B cell (primary cell): ENCODE measurements at regions not wholly inside any gene's neighbourhood (a gene's known extent, or its start where the extent isn't known, plus 50 kb on each side); places are given as distances from the start of the nearest gene placed in this dataset.

Experiments used
- ATAC-seq: fragments of 200-7000 bp; cut with Tn5 transposase; one replicate; pipeline ENCODE4 v1.10.0; 2021; ENCODE audit warnings: low read depth, mild to moderate bottlenecking, moderate number of reproducible peaks, moderate library complexity
- CTCF ChIA-PET: fragments of 350-600 bp; sonication (Branson Sonifier 250); formaldehyde crosslinking; loops from one replicate; lab custom pipeline; 2021; ENCODE audit warnings: antibody characterized with exemption, inconsistent platforms; lab: Charles Lee
- POLR2A ChIA-PET: fragments of 350-600 bp; sonication (Branson Sonifier 250); formaldehyde crosslinking; loops from one replicate; lab custom pipeline; 2021; ENCODE audit warnings: antibody characterized with exemption; lab: Charles Lee
- DNase-seq: peaks from one replicate; pipeline ENCODE4 v3.0.0; 2013
- H2AFZ ChIP-seq: 2 replicates; pipeline ENCODE4 v1.6.1; 2012; ENCODE audit warnings: mild to moderate bottlenecking, low read depth, low read length; ENCODE audit not compliant: insufficient read depth, poor library complexity, severe bottlenecking
- H3K27ac ChIP-seq, 2 donors: 1 replicate in 1 of 2; 2 replicates in 1 of 2; pipeline ENCODE4 v1.5.1; 2012 to 2013; ENCODE audit warnings: low read length in 2 of 2, mild to moderate bottlenecking in 2 of 2, moderate library complexity in 1 of 2
- H3K27me3 ChIP-seq, 4 experiments: fragments of 200-600 bp in 1 of 4; sonication (generic) in 1 of 4; replicated peaks in 1 of 4; 1 replicate in 2 of 4; 2 replicates in 2 of 4; pipeline versions ENCODE4 v1.6.1 to v1.7.0; 2013 to 2016; ENCODE audit warnings: low read length in 3 of 4, mild to moderate bottlenecking in 2 of 4, mixed read lengths in 1 of 4, moderate library complexity in 1 of 4; ENCODE audit not compliant: insufficient read depth in 4 of 4, control insufficient read depth in 3 of 4; ENCODE audit errors: control extremely low read depth in 1 of 4
- H3K36me3 ChIP-seq, 2 experiments: replicated peaks in 1 of 2; 1 replicate in 1 of 2; 2 replicates in 1 of 2; pipeline versions ENCODE4 v1.6.1 to v1.7.1; 2013; ENCODE audit warnings: low read length in 1 of 2; ENCODE audit not compliant: insufficient read depth in 2 of 2, control insufficient read depth in 1 of 2; ENCODE audit errors: control extremely low read depth in 1 of 2, extremely low read depth in 1 of 2
- H3K4me1 ChIP-seq, 2 donors: fragments of 200-600 bp in 1 of 2; sonication (generic) in 1 of 2; 1 replicate in 1 of 2; 2 replicates in 1 of 2; pipeline versions ENCODE4 v1.5.1 to v1.6.1; 2013 to 2017; ENCODE audit warnings: low read length in 2 of 2; ENCODE audit not compliant: control insufficient read depth in 2 of 2, insufficient read depth in 2 of 2
- H3K4me2 ChIP-seq: replicated peaks from 2 replicates; pipeline ENCODE3; 2012; ENCODE audit warnings: mild to moderate bottlenecking, low read depth, low read length; ENCODE audit not compliant: poor library complexity, severe bottlenecking
- H3K4me3 ChIP-seq, 5 experiments: fragments of 200-600 bp in 1 of 5; sonication (generic) in 1 of 5; 1 replicate in 3 of 5; 2 replicates in 2 of 5; pipeline versions ENCODE4 v1.5.1 to v1.7.0; 2011 to 2016; ENCODE audit warnings: low read length in 4 of 5, mild to moderate bottlenecking in 4 of 5, low read depth in 2 of 5, control low read depth in 1 of 5, moderate library complexity in 1 of 5; ENCODE audit not compliant: insufficient read depth in 1 of 5; ENCODE audit errors: control extremely low read depth in 1 of 5, extremely low read depth in 1 of 5
- H3K79me2 ChIP-seq: fragments of 200-600 bp; sonication (generic); one replicate; pipeline ENCODE4 v1.6.0; 2016; ENCODE audit warnings: low read length; ENCODE audit not compliant: control insufficient read depth, insufficient read depth
- H3K9ac ChIP-seq: fragments of 200-600 bp; sonication (generic); 2 replicates; pipeline ENCODE4 v1.6.1; 2017; ENCODE audit warnings: mild to moderate bottlenecking, low read length, moderate library complexity
- H3K9me3 ChIP-seq, 3 donors: one replicate each; pipeline versions ENCODE4 v1.6.1 to v1.7.1; 2013; ENCODE audit warnings: low read length in 2 of 3; ENCODE audit not compliant: control insufficient read depth in 2 of 3, insufficient read depth in 1 of 3; ENCODE audit errors: control extremely low read depth in 1 of 3
- H4K20me1 ChIP-seq: 2 replicates; pipeline ENCODE4 v1.6.0; 2012; ENCODE audit warnings: mild to moderate bottlenecking, low read length; ENCODE audit not compliant: insufficient read depth, control insufficient read depth, poor library complexity, severe bottlenecking
- H3K27ac Mint-ChIP-seq: one replicate; pipeline ENCODE4 v1.8.0; 2021; ENCODE audit warnings: mixed read lengths
- H3K27me3 Mint-ChIP-seq: one replicate; pipeline ENCODE4 v1.8.0; 2021; ENCODE audit warnings: mixed read lengths
- H3K4me1 Mint-ChIP-seq: one replicate; pipeline ENCODE4 v1.8.0; 2021; ENCODE audit warnings: mixed read lengths
- H3K4me3 Mint-ChIP-seq: one replicate; pipeline ENCODE4 v1.8.0; 2021; ENCODE audit warnings: mixed read lengths
- H3K9me3 Mint-ChIP-seq: one replicate; pipeline ENCODE4 v1.8.0; 2022; ENCODE audit warnings: mixed read lengths; ENCODE audit not compliant: insufficient read depth
- EZH2 ChIP-seq: IDR thresholded peaks from 2 replicates; pipeline ENCODE4 v1.6.1; 2012; ENCODE audit warnings: borderline replicate concordance, low read depth, mild to moderate bottlenecking, moderate library complexity, low read length; ENCODE audit not compliant: insufficient read depth, poor library complexity, severe bottlenecking
- whole genome bisulfite sequencing: methylation state at CpG from one replicate; pipeline ENCODE4 v1.1.5; 2013; ENCODE audit warnings: missing lambda C conversion rate; ENCODE audit not compliant: insufficient coverage; 5-methylcytosine and 5-hydroxymethylcytosine counted together
- intact Hi-C: fragments of 100-400 bp; cut with micrococcal nuclease; formaldehyde crosslinking; loops from one replicate; pipeline ENCODE4 v1.10.0; 2022
- TF ChIP-seq, protein P1 (sequence below): fragments of 200-600 bp; IDR thresholded peaks from one replicate; pipeline ENCODE4 v1.8.0; 2022; ENCODE audit warnings: antibody characterized with exemption, mild to moderate bottlenecking

DNA sequence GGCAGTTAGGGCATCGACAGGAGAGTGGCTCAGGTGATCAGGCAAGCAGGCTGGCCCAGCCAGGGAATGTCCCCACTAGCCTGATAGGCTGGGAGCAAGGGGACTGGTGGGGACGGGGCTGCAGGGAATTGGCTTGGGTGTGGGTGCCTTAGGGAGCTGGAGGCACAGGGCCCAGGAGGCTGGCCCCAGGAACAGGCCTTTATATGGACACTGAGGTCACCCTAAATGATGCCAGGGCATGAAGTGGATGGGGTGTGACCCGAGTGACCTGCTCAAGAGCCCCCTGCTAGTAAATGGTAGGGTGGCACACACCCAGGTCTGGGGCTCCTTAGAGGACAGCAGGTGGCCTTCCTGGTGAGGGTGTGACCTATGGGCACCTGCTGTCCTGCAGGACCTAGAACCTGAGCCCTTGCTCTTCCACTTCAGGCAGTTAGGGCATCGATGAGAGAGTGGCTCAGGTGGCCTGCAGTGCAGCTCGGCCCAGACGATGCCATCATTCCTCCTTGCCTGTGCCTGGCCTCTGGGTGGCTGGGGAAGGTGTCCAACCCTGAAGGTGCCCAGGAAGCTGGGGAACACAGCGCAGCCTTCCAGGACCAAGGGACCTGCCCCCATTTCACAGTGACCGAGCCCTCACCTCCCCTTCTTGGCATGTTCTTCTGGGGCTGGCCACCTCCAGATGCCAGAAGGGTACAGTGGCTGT, 51.7 kb upstream of the LEP start:
- Histone ChIP-seq H3K4me1 (peaks cover 2 to 6% of the 10 kb centered on the region in 2 donors), H3K79me2 (no peaks in the 10 kb centered on the region), H3K4me2 (no peak overlapping the region), H3K27ac (no peak overlapping the region), H2AFZ (no peak overlapping the region), H3K27me3 (peaks cover 0 to 16% (median 1%) of the 10 kb centered on the region in 4 experiments), H3K4me3 (no peak overlapping the region), H4K20me1 (no peaks in the 10 kb centered on the region), H3K9ac (no peak overlapping the region), H3K9me3 (peaks cover 0 to 13% (median 7%) of the 10 kb centered on the region in 3 donors), H3K36me3 (no peaks in the 10 kb centered on the region)
- Mint-ChIP-seq H3K27ac (no peak overlapping the region), H3K4me1 (peaks cover 4% of the 10 kb centered on the region), H3K4me3 (no peak overlapping the region), H3K27me3 (peaks cover 51% of the 10 kb centered on the region), H3K9me3 (peaks cover 8% of the 10 kb centered on the region)
- 87% methylated on average over 7 of the region's 8 CpGs for WGBS
- no peak for DNase-seq
- TF ChIP-seq EZH2: no peak
- TF ChIP-seq, protein P1, sequence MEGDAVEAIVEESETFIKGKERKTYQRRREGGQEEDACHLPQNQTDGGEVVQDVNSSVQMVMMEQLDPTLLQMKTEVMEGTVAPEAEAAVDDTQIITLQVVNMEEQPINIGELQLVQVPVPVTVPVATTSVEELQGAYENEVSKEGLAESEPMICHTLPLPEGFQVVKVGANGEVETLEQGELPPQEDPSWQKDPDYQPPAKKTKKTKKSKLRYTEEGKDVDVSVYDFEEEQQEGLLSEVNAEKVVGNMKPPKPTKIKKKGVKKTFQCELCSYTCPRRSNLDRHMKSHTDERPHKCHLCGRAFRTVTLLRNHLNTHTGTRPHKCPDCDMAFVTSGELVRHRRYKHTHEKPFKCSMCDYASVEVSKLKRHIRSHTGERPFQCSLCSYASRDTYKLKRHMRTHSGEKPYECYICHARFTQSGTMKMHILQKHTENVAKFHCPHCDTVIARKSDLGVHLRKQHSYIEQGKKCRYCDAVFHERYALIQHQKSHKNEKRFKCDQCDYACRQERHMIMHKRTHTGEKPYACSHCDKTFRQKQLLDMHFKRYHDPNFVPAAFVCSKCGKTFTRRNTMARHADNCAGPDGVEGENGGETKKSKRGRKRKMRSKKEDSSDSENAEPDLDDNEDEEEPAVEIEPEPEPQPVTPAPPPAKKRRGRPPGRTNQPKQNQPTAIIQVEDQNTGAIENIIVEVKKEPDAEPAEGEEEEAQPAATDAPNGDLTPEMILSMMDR: no peak
- intact Hi-C loops: no loop called here
- POLR2A ChIA-PET: no interaction called here
- CTCF ChIA-PET: interaction anchor here (2.1 kb wide), 1 partner anchor 20 kb away, joined by 6 read pairs; no protein-coding TSS in a partner anchor
- no peak for ATAC-seq

DNA sequence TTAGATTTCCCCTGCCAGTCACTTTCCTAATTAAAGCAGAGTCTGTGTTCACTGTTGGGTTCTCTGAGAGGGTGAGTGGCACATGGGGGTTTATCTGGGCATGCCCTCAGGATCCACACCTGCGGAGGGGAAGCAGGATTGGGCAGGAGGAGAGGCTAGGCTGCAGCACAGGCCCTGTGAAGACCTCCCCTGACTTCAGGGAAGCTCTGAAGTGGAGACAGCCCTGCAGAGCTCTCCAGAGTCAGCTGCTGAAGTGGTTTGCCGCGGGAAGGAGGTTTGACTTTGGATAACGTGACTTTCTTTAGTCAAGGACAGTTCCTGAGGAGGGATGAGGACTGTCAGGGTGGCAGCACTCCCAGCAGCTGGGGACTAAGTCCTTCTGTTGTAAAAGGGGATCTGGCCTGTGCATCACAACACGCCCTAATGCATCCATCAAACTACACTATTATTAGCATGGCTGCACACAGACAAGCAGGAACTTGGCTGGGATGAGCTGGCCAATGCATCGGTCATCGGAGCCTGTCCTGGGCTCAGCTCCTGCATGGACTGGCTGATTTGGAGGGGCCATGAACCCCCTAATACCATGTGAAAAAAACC, 50.9 kb upstream of the LEP start:
- ATAC-seq (no peak), DNase-seq (no peak)
- H3K4me1 ChIP-seq: no peaks in the 10 kb centered on the region
- no peaks in the 10 kb centered on the region for H3K36me3 ChIP-seq
- Mint-ChIP-seq H3K4me1 (no peaks in the 10 kb centered on the region), H3K9me3 (peaks cover 13% of the 10 kb centered on the region), H3K4me3 (no peak overlapping the region), H3K27ac (no peak overlapping the region), H3K27me3 (peaks cover 51% of the 10 kb centered on the region)
- H3K4me2 ChIP-seq: no peak overlapping the region
- peaks cover 0 to 16% (median 1%) of the 10 kb centered on the region in 4 experiments for H3K27me3 ChIP-seq
- no peak overlapping the region for H2AFZ ChIP-seq
- 89% methylated on average over 6 of the region's 7 CpGs for WGBS
- ChIA-PET POLR2A (no interaction called here), CTCF (interaction anchor here (0.8 to 2.1 kb wide), 2 partner anchors 19 to 55 kb away, joined by 3 to 6 read pairs; no protein-coding TSS in a partner anchor)
- peaks cover 2 to 16% (median 15%) of the 10 kb centered on the region in 3 donors for H3K9me3 ChIP-seq
- intact Hi-C loops: no loop called here
- TF ChIP-seq, protein P1: no peak
- no peak for TF ChIP-seq EZH2
- H4K20me1 ChIP-seq: no peaks in the 10 kb centered on the region
- no peaks in the 10 kb centered on the region for H3K79me2 ChIP-seq
- no peak overlapping the region for H3K27ac ChIP-seq
- H3K4me3 ChIP-seq: no peak overlapping the region
- H3K9ac ChIP-seq: no peak overlapping the region
